Mucosa of rectum (tissue), 2 donors: ENCODE measurements at regions not wholly inside any gene's neighbourhood (a gene's known extent, or its start where the extent isn't known, plus 50 kb on each side); places are given as distances from the start of the nearest gene placed in this dataset.

Experiments
- H3K27ac ChIP-seq, 2 donors: one replicate each; pipeline ENCODE4 v1.7.0; 2013; ENCODE audit warnings: inconsistent platforms in 2 of 2, low read depth in 2 of 2, low read length in 2 of 2
- H3K27me3 ChIP-seq, 2 donors: one replicate each; pipeline ENCODE4 v1.7.0; 2013; ENCODE audit warnings: low read length in 2 of 2; ENCODE audit not compliant: control insufficient read depth in 2 of 2, insufficient read depth in 2 of 2
- H3K36me3 ChIP-seq, 2 donors: one replicate each; pipeline ENCODE4 v1.7.0; 2013; ENCODE audit warnings: low read length in 2 of 2; ENCODE audit not compliant: control insufficient read depth in 2 of 2, insufficient read depth in 2 of 2
- H3K4me1 ChIP-seq, 2 donors: one replicate each; pipeline ENCODE4 v1.7.0; 2013; ENCODE audit warnings: low read length in 2 of 2, mild to moderate bottlenecking in 1 of 2; ENCODE audit not compliant: control insufficient read depth in 2 of 2, insufficient read depth in 2 of 2
- H3K4me3 ChIP-seq, 2 donors: one replicate each; pipeline ENCODE4 v1.7.0; 2013; ENCODE audit warnings: low read length in 2 of 2
- H3K9ac ChIP-seq, 2 donors: one replicate each; pipeline ENCODE4 v1.7.0; 2013; ENCODE audit warnings: low read length in 2 of 2, low read depth in 1 of 2, mild to moderate bottlenecking in 1 of 2
- H3K9me3 ChIP-seq, 2 donors: one replicate each; pipeline ENCODE4 v1.7.0; 2013; ENCODE audit warnings: low read length in 2 of 2; ENCODE audit not compliant: control insufficient read depth in 2 of 2
- donor health status: healthy.
- donor health status: Normal muscosa, but diverticular disease.

- Histone ChIP-seq H3K9me3 (no peaks in the 10 kb centered on the region), H3K4me3 (no peak overlapping the region), H3K27me3 (no peaks in the 10 kb centered on the region), H3K4me1 (no peaks in the 10 kb centered on the region), H3K27ac (no peak overlapping the region), H3K9ac (no peak overlapping the region), H3K36me3 (no peaks in the 10 kb centered on the region)
Observed at GRCh38 chr9:29319736-29320513, 1746.6 kb upstream of the C9orf72 start.

- Histone ChIP-seq H3K9ac (no peak overlapping the region), H3K27ac (no peak overlapping the region), H3K27me3 (no peaks in the 10 kb centered on the region), H3K36me3 (no peaks in the 10 kb centered on the region), H3K9me3 (no peaks in the 10 kb centered on the region), H3K4me3 (no peak overlapping the region), H3K4me1 (no peaks in the 10 kb centered on the region)
Observed at GRCh38 chr9:29322240-29322639, 1749.0 kb upstream of the C9orf72 start.

GRCh38 chr9:29325894-29326293 lies 1752.6 kb upstream of the C9orf72 start:
- Histone ChIP-seq H3K27ac (no peak overlapping the region), H3K9me3 (no peaks in the 10 kb centered on the region), H3K27me3 (no peaks in the 10 kb centered on the region), H3K9ac (no peak overlapping the region), H3K4me3 (no peak overlapping the region), H3K36me3 (no peaks in the 10 kb centered on the region), H3K4me1 (no peaks in the 10 kb centered on the region)

GRCh38 chr9:29332789-29333188 lies 1759.5 kb upstream of the C9orf72 start:
- no peak overlapping the region for H3K4me3 ChIP-seq
- no peaks in the 10 kb centered on the region for H3K9me3 ChIP-seq
- H3K36me3 ChIP-seq = no peaks in the 10 kb centered on the region
- no peak overlapping the region for H3K27ac ChIP-seq
- no peak overlapping the region for H3K9ac ChIP-seq
- H3K4me1 ChIP-seq = no peaks in the 10 kb centered on the region
- H3K27me3 ChIP-seq = no peaks in the 10 kb centered on the region

- H3K4me1 ChIP-seq = no peaks in the 10 kb centered on the region
- H3K4me3 ChIP-seq = no peak overlapping the region
- no peaks in the 10 kb centered on the region for H3K27me3 ChIP-seq
- no peak overlapping the region for H3K9ac ChIP-seq
- H3K9me3 ChIP-seq = no peaks in the 10 kb centered on the region
- H3K36me3 ChIP-seq = no peaks in the 10 kb centered on the region
- H3K27ac ChIP-seq = no peak overlapping the region
Observed at GRCh38 chr9:29336281-29336680, 1763.0 kb upstream of the C9orf72 start.

GRCh38 chr9:29339387-29339786 lies 1766.1 kb upstream of the C9orf72 start:
- H3K4me1 ChIP-seq = no peaks in the 10 kb centered on the region
- no peak overlapping the region for H3K27ac ChIP-seq
- no peak overlapping the region for H3K9ac ChIP-seq
- H3K9me3 ChIP-seq = no peaks in the 10 kb centered on the region
- no peaks in the 10 kb centered on the region for H3K36me3 ChIP-seq
- H3K4me3 ChIP-seq = no peak overlapping the region
- no peaks in the 10 kb centered on the region for H3K27me3 ChIP-seq

GRCh38 chr9:29348999-29349398 lies 1775.7 kb upstream of the C9orf72 start:
- H3K36me3 ChIP-seq = no peaks in the 10 kb centered on the region
- H3K27me3 ChIP-seq = no peaks in the 10 kb centered on the region
- H3K27ac ChIP-seq = no peak overlapping the region
- H3K4me1 ChIP-seq = no peaks in the 10 kb centered on the region
- no peak overlapping the region for H3K4me3 ChIP-seq
- H3K9ac ChIP-seq = no peak overlapping the region
- no peaks in the 10 kb centered on the region for H3K9me3 ChIP-seq

- Histone ChIP-seq H3K9me3 (peaks cover 0 to 2% of the 10 kb centered on the region in 2 donors), H3K27ac (no peak overlapping the region), H3K9ac (no peak overlapping the region), H3K4me3 (no peak overlapping the region), H3K27me3 (no peaks in the 10 kb centered on the region), H3K36me3 (no peaks in the 10 kb centered on the region), H3K4me1 (no peaks in the 10 kb centered on the region)
Observed at GRCh38 chr9:29389421-29389820, 1816.1 kb upstream of the C9orf72 start.

- H3K27me3 ChIP-seq = no peaks in the 10 kb centered on the region
- no peak overlapping the region for H3K4me3 ChIP-seq
- no peaks in the 10 kb centered on the region for H3K4me1 ChIP-seq
- H3K9me3 ChIP-seq = peaks cover 0 to 2% of the 10 kb centered on the region in 2 donors
- no peaks in the 10 kb centered on the region for H3K36me3 ChIP-seq
- H3K27ac ChIP-seq = no peak overlapping the region
- H3K9ac ChIP-seq = no peak overlapping the region
Observed at GRCh38 chr9:29390859-29391258, 1817.6 kb upstream of the C9orf72 start.

- Histone ChIP-seq H3K27ac (no peak overlapping the region), H3K36me3 (no peaks in the 10 kb centered on the region), H3K27me3 (no peaks in the 10 kb centered on the region), H3K9ac (no peak overlapping the region), H3K9me3 (peaks cover 0 to 2% of the 10 kb centered on the region in 2 donors), H3K4me3 (no peak overlapping the region), H3K4me1 (no peaks in the 10 kb centered on the region)
Observed at GRCh38 chr9:29393064-29393463, 1819.8 kb upstream of the C9orf72 start.
